ENCODE measurements at regions not wholly inside any gene's neighbourhood (a gene's known extent, or its start where the extent isn't known, plus 50 kb on each side); places are given as distances from the start of the nearest gene placed in this dataset.
"Not testable (repeated sequence)": the region's sequence is repeated elsewhere in the genome, so short reads cannot be mapped to it uniquely, and the experiment has no call there.

DNA sequence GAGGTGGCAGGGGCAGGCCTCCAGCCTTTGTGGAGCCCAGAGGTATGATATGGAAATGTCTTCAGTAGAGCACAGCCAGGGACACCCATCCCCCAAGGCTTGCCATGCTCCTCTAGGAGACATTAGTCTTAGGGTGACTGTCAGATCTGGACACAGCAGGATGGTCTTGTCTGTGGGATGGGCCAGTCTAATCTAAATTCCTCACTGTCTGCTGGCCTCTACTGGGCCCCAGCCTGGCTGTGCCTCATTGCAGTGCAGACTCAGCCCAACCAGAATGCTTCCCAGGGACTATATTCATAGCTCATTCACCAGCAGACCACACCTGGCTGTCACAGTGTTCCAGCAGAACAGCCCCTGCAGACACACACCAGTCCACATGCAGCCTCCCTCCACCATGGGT is 129.5 kb upstream of the MRPS30 start:
- Histone ChIP-seq H3K27me3 (no peaks in the 10 kb centered on the region), H3K27ac (no peak overlapping the region), H3K9me3 (no peaks in the 10 kb centered on the region), H3K4me3 (no peak overlapping the region), H3K36me3 (replicated peaks in 1 of 2; ENCODE audit: insufficient read depth in 1 of 2, low read depth in 2 of 2) (no peaks in the 10 kb centered on the region), H3K4me1 (no peaks in the 10 kb centered on the region)
- intact Hi-C loops (cut with DNase I), result no loop called here
- no peak for DNase-seq
- TF ChIP-seq POLR2A (IDR thresholded peaks at IDR 0.05), result no peak
- TF ChIP-seq, protein P1, sequence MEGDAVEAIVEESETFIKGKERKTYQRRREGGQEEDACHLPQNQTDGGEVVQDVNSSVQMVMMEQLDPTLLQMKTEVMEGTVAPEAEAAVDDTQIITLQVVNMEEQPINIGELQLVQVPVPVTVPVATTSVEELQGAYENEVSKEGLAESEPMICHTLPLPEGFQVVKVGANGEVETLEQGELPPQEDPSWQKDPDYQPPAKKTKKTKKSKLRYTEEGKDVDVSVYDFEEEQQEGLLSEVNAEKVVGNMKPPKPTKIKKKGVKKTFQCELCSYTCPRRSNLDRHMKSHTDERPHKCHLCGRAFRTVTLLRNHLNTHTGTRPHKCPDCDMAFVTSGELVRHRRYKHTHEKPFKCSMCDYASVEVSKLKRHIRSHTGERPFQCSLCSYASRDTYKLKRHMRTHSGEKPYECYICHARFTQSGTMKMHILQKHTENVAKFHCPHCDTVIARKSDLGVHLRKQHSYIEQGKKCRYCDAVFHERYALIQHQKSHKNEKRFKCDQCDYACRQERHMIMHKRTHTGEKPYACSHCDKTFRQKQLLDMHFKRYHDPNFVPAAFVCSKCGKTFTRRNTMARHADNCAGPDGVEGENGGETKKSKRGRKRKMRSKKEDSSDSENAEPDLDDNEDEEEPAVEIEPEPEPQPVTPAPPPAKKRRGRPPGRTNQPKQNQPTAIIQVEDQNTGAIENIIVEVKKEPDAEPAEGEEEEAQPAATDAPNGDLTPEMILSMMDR (IDR thresholded peaks at IDR 0.05), result no peak
- no peak for ATAC-seq

DNA sequence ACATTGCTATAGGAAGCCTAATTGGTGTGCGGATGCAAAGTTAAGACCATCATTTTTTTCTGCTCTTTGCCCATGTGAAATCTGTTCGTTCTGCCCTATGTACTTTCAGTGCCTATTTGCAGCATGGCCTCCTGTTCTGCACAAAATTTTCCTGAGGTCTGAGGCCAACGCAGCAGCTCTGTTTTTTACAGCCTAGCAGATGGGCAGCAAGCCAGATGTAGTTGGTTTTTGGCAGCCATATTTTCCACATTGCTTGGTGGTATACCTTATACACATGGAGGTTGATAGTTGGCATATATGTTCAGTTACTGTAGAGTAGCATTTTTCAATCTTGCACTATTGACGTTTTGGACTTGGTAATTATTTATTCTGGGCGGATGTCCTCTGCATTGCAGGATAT is 133.5 kb upstream of the MRPS30 start:
- intact Hi-C loops (cut with DNase I), result no loop called here
- 61 to 70% methylated on average over 5 of the region's 5 CpGs for WGBS, 2 donors
- Histone ChIP-seq H3K9me3 (no peaks in the 10 kb centered on the region), H3K36me3 (replicated peaks in 1 of 2; ENCODE audit: insufficient read depth in 1 of 2, low read depth in 2 of 2) (no peaks in the 10 kb centered on the region), H3K27ac (no peak overlapping the region), H3K4me1 (no peaks in the 10 kb centered on the region), H3K27me3 (no peaks in the 10 kb centered on the region), H3K4me3 (no peak overlapping the region)
- ATAC-seq (no peak), DNase-seq (no peak)
- TF ChIP-seq, protein P1 (IDR thresholded peaks at IDR 0.05), result no peak
- TF ChIP-seq POLR2A (IDR thresholded peaks at IDR 0.05), result no peak

DNA sequence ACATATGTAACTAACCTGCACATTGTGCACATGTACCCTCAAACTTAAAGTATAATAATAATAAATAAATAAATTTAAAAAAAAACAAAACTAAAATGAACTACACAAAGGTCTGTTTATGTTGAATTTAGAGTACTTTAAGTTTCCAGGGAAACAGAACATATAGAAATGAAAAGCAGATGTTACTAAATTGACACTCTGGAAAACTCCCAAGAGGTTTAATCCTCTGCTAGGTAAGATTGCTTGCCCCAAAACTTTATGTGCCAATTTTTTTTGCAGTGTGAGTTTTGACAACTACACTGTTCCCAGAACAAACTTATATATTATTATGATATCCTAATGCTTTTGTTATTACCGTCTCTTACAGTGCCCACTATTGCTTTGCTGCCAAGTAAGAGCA is 134.3 kb upstream of the MRPS30 start:
- 80 to 85% methylated on average over 1 of the region's 1 CpG for WGBS, 2 donors
- Histone ChIP-seq H3K4me1 (no peaks in the 10 kb centered on the region), H3K27me3 (no peaks in the 10 kb centered on the region)

DNA sequence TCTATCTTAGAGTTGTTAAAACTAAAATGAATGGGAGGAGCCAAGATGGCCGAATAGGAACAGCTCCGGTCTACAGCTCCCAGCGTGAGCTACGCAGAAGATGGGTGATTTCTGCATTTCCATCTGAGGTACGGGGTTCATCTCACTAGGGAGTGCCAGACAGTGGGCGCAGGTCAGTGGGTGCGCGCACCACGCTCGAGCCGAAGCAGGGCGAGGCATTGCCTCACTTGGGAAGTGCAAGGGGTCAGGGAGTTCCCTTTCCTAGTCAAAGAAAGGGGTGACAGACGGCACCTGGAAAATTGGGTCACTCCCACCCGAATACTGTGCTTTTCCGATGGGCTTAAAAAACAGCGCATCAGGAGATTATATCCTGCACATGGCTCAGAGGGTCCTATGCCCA is 140.3 kb upstream of the MRPS30 start:
- intact Hi-C loops (cut with DNase I); H3K4me1 ChIP-seq; H3K4me3 ChIP-seq; H3K27ac ChIP-seq; ATAC-seq; H3K36me3 ChIP-seq (replicated peaks in 1 of 2; ENCODE audit: insufficient read depth in 1 of 2, low read depth in 2 of 2); H3K9me3 ChIP-seq; DNase-seq; H3K27me3 ChIP-seq: not testable (repeated sequence)
- WGBS, 2 donors, result 77 to 92% methylated on average over 16 of the region's 16 CpGs

More for the DNA sequence above, 134.3 kb upstream of the MRPS30 start:
- no peak for ATAC-seq
- no peaks in the 10 kb centered on the region for H3K36me3 ChIP-seq (replicated peaks in 1 of 2; ENCODE audit: insufficient read depth in 1 of 2, low read depth in 2 of 2)
- intact Hi-C loops (cut with DNase I), result no loop called here
- H3K9me3 ChIP-seq, result no peaks in the 10 kb centered on the region
- no peak overlapping the region for H3K4me3 ChIP-seq
- H3K27ac ChIP-seq, result no peak overlapping the region
- TF ChIP-seq, protein P1 (IDR thresholded peaks at IDR 0.05), result no peak
- TF ChIP-seq POLR2A (IDR thresholded peaks at IDR 0.05), result no peak
- DNase-seq, result no peak

DNA sequence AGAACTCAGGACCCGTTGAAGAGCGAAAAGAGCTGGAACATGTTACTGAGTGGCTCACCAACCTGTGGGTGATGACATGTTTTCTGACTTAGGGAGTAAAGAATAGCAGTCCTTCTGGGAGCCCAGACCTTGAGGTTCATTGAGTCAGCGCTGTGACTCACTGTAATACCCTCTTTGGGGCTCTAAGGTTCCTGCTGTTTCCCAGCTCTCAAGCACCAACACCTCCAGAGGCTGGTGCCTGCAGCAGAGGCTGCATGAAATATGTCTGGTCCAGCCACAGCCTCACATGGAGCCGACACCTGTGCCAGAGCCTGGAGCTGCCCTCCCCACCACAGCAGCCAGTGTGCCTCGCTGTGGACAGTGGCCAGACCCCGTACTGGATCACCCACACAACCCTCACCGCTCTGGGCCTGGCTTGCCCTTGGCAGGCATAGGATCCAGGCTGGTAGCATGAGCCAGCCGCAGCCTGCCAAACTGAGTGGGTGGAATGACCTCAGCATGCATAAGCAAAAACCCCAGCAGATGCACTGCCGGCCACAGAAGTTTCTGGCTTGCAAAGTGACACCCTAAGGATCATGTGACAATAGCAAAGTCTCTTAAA is 143.5 kb upstream of the MRPS30 start:
- no peak overlapping the region for H3K4me3 ChIP-seq
- intact Hi-C loops (cut with DNase I), result no loop called here
- no peaks in the 10 kb centered on the region for H3K9me3 ChIP-seq
- no peak for TF ChIP-seq POLR2A (IDR thresholded peaks at IDR 0.05)
- WGBS, 2 donors, result 81 to 90% methylated on average over 6 to 9 of the region's 9 CpGs
- H3K27me3 ChIP-seq, result no peaks in the 10 kb centered on the region
- DNase-seq (no peak), ATAC-seq (no peak)
- H3K27ac ChIP-seq, result no peak overlapping the region
- H3K4me1 ChIP-seq, result no peaks in the 10 kb centered on the region
- no peaks in the 10 kb centered on the region for H3K36me3 ChIP-seq (replicated peaks in 1 of 2; ENCODE audit: insufficient read depth in 1 of 2, low read depth in 2 of 2)

DNA sequence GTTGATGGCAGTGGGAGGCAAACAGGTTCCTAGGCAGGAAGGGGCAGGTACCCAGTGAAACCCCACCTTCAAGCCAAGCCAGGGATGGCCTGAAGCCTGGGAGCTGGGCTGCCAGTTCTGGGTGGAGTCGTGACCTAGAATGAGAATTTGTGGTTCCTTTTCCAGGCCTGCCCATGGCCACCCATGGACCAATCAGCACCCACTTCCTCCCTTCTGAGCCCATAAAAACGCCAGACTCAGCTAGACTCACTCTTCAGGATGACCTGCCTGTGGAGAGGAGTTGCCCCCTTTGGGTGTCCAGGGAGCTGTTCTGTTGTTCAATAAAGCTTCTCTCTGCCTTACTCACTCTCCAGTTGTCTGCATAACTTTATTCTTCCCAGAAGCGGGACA is 144.0 kb upstream of the MRPS30 start:
- no peak for DNase-seq
- Histone ChIP-seq H3K27me3 (no peaks in the 10 kb centered on the region), H3K9me3 (no peaks in the 10 kb centered on the region), H3K4me1 (no peaks in the 10 kb centered on the region), H3K4me3 (no peak overlapping the region), H3K36me3 (replicated peaks in 1 of 2; ENCODE audit: insufficient read depth in 1 of 2, low read depth in 2 of 2) (no peaks in the 10 kb centered on the region), H3K27ac (no peak overlapping the region)
- 55 to 79% methylated on average over 3 of the region's 3 CpGs for WGBS, 2 donors
- no peak for TF ChIP-seq POLR2A (IDR thresholded peaks at IDR 0.05)
- TF ChIP-seq, protein P1 (IDR thresholded peaks at IDR 0.05), result no peak
- intact Hi-C loops (cut with DNase I), result no loop called here
- ATAC-seq, result no peak
